GM18502 (cell line): ENCODE measurements at regions not wholly inside any gene's neighbourhood (a gene's known extent, or its start where the extent isn't known, plus 50 kb on each side); places are given as distances from the start of the nearest gene placed in this dataset.

Experiments used
- ATAC-seq: cut with Tn5 transposase; IDR thresholded peaks from one replicate; pipeline ENCODE4 v1.9.1; 2021; ENCODE audit warnings: mild to moderate bottlenecking; ENCODE audit not compliant: unreplicated experiment, poor library complexity

DNA sequence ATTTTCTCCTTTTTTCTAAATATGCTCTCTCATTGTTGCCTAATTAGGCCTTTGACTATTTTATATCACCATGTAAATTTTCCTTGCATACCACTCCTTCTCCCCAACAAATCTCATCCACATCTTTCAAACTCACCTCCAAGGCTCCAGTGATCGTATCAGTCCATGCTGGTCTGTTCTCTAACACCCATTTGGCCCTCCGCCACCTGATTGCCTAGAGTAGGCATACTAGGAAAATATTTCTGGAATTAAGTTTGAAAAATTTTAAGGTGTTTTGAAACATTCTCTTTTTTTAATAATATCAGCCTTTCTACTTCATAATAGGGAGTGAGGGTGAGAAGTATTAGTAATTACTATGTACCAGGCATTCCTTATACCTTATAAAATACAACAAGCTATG, 473.9 kb downstream of the FGF9 start:
- no peak for ATAC-seq

GRCh38 chr13:22148187-22148586, 477.3 kb downstream of the FGF9 start:
- ATAC-seq = no peak

GRCh38 chr13:22152751-22153150, 481.9 kb downstream of the FGF9 start:
- no peak for ATAC-seq

DNA sequence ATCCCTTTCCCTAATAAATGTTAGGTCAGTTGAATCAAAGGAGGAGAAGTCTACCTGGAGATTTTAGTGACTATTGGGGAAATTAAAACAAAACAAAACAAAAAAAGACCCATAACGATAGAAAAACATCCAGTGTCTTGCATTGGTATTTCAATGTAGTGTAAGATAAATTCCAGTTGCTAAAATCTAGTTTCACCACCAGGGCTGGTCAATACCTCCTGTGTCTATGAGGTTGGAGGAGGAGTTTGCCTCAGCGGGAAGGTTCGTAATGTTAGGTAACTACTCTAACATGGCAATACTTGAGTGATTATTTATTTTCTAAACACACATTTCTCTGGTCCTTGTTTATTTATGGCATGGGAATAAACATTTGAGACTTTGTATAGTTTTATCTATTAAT, 483.2 kb downstream of the FGF9 start:
- ATAC-seq = no peak

DNA sequence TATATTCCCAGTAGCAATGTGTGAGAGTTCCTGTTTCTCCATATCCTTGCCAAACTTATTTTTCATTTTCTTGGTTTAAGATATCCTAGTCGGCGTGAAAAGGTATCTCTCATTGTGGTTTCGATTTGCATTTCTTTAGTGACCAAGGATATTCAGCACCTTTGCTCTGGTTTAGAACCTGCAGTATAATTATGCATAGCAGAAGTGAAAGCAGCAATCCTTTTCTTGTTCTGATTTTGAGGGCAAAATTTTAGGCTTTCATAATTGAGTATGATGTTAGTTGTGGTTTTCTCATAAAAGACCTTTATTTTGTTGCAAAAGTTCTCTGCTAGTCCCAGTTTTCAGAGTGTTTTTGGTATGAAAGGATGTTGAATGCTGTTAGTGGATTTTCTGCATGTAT, 491.0 kb downstream of the FGF9 start:
- ATAC-seq = peak; percentile 95

GRCh38 chr13:22162889-22163288, 492.0 kb downstream of the FGF9 start:
- peak; percentile 55 for ATAC-seq

DNA sequence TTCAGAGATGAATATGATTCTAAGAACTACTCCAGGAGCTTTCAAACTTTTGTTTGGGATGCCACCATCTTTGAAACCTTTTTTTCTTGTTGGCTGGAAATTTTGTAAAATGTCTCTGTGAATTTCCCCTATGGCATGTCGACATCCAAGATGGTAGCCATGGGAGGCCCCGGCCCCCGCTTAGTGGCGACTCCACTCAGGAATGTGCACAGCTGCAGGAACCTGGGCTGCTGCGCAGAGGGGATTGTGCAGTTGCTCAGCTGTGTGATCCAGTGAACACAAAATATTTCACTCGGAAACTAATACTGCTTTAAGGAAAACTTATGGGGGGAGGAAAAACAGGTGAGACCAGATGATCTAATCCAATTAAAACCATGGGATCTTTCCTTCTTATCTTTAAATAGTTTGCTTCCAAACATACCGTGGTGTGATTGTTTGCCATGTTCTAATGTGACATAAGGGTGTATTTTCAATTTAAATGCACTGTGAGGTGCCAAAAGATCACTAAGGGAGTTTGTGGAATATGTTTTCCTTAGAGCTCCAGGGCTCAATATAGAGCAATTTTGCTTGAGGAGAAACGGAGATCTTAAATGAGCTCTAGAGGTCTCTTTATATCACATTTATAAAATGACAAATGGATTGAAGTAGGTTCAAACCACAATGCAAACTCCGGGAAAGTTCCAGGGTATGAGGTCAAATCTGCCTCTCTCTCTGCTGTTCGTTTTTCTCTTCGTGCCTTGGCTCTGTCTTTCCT, 497.7 kb downstream of the FGF9 start:
- ATAC-seq = no peak

DNA sequence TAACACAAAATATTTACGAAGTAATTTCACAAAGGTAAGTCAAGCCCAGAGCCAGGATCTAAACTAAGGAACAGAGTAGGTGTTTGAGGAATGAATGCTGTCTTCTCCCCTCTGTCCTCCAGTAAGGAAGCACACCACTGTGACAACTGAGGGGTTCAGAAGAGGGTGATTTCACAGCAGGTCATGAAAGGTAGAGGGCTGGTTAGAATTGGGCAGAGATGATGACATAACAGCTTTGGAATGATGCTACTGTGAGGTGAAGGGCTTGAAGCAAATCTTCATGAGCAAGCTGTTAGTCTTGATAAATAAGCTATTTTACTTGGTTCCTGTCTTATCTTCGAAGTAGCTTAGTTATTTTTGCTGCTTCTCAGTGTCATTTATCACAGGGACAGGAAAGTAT, 498.6 kb downstream of the FGF9 start:
- ATAC-seq = no peak

GRCh38 chr13:22173610-22174009, 502.7 kb downstream of the FGF9 start:
- ATAC-seq = no peak

DNA sequence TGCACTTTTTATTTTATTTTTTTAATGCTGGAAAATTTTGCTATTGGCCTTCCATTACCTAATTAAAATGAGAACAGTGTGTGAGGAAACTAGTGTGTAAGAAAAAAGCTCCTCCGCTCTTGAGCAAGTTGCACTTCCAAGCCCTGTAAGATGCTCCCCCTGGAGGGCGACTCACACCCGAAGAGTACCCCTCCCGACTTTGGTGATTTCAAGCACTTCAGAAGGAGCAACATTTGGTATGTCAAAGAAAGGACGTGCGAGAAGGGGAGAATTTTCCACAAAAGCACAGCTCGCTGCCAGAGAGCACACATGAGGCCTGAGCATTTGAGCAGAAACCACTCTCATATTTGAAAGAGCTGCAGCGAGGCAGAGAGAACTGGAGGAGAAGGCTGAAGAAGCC, 504.4 kb downstream of the FGF9 start:
- no peak for ATAC-seq

DNA sequence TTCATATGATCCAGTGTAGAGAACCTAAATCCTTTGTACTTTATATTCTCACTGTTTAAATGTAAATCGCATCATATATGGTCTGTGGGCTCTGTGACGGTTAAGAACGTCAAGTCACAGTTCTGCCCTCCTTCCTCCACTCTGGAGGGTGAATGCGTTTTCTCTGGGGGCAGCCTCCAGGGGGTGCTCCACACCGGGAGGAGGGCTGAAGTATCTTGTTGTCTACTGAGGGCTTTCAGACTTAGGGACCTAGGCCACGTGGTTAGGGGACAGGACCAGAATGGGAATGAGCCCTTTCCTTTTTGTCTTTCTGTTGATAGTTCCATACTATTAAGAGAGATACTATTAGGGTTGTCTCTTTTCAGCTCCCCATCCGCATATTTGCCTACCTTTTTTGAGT, 504.9 kb downstream of the FGF9 start:
- ATAC-seq = no peak

DNA sequence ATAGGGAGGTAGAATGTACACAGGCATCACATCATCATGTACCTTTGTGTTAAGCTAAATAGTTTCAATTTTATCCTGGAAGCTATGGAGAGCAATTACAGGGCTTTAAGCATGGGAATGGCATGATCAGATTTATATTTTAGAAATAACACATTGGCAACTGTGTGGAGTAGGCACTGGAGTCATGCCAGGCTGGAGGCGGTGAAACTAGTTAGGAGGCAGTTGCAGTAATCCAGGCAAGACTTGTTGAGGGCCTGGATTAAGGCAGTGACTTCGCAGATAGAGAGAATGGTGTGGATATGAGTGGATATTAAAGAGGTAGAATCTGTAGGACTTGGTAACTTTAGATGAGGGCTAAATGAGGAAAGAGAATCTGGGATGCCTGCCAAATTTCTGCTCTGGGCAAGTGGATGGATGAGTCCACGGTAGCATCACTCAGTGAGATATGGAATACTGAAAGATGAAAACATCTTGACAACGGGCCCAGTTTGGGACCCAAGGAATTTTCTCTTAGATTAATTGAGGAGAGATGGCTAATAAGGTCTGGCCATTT, 506.2 kb downstream of the FGF9 start:
- no peak for ATAC-seq

DNA sequence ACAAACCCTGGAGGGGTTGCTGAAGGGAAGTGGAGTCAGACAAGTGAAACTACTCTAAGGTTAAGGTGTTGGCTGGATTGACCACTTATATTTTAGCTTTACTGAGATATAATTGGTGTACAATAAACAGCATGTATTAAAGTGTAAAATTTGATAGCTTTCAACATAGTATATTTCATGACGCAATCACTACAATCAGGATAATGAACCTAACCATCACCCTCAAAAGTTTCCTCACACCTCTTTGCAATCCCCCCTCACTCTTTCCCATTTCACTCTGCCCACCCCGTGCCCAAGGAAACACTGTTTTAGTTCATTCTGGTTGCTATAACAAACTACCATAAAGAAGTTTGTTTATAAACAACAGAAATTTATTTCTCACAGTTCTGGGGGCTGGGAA, 508.0 kb downstream of the FGF9 start:
- no peak for ATAC-seq

- ATAC-seq = no peak
Measured at GRCh38 chr13:22187329-22187728, 516.5 kb downstream of the FGF9 start.

- no peak for ATAC-seq
Measured at GRCh38 chr13:22189176-22190048, 518.5 kb downstream of the FGF9 start.

GRCh38 chr13:22193070-22193469, 522.2 kb downstream of the FGF9 start:
- no peak for ATAC-seq

- ATAC-seq = no peak
Measured at GRCh38 chr13:22194106-22194805, 523.4 kb downstream of the FGF9 start.

- no peak for ATAC-seq
Measured at GRCh38 chr13:22195726-22196125, 524.9 kb downstream of the FGF9 start.

DNA sequence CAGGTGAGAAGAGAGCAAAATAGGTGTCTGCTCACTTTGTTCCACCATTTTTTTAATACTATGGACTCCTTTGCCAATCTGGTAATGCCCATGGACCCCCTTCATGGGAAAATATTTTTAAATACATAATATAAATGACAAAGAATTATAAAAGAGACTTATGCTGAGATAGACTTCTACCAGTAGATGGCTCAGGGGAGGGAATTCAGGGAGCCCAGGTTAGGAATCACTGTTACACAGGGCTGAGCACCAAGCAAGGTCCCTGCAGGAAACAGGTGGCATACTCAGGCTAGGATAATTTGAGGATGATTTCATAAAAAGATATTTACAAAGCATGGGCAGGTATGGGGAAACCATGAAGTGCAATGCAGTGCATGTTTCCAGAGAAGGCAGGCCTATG, 525.9 kb downstream of the FGF9 start:
- no peak for ATAC-seq

DNA sequence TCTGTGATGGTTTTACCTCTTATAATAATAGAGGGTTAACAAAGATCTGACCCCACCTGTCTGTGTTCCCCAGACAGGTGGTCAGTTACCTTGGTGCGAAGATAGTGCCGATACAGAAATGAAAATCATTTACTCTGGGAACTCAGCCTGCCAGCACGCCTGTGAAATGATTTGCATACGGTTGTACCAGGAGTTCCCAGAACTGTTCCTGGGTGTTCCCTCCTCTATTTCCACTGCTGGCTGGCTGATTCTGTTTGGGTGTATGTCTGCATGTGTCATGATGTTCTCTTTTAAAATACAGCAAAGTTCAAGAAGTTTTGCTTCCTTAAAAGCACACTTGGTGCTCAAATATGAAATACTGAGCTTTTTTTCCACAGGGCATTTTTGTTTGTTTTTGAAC, 527.1 kb downstream of the FGF9 start:
- ATAC-seq = no peak
